BE2C (cell line): ENCODE measurements at regions not wholly inside any gene's neighbourhood (a gene's known extent, or its start where the extent isn't known, plus 50 kb on each side); places are given as distances from the start of the nearest gene placed in this dataset.

Experiments used
- DNase-seq: peaks from one replicate; pipeline ENCODE4 v3.0.0-alpha.2; 2020
- H3K27me3 ChIP-seq: fragments of 250-450 bp; sonication (Bioruptor Pico); 2 replicates; pipeline ENCODE4 v1.5.1; 2020; ENCODE audit warnings: mild to moderate bottlenecking
- H3K36me3 ChIP-seq: fragments of 250-450 bp; sonication (Bioruptor Pico); 2 replicates; pipeline ENCODE4 v1.5.1; 2020; ENCODE audit warnings: mild to moderate bottlenecking
- H3K4me1 ChIP-seq: fragments of 250-450 bp; sonication (Bioruptor Pico); 2 replicates; pipeline ENCODE4 v1.5.1; 2020
- H3K4me3 ChIP-seq: 2 replicates; pipeline ENCODE4 v1.5.1; 2011; ENCODE audit warnings: low read depth, low read length
- H3K9me3 ChIP-seq: fragments of 250-450 bp; sonication (Bioruptor Pico); 2 replicates; pipeline ENCODE4 v1.5.1; 2020
- TF ChIP-seq, protein P1 (sequence below): IDR thresholded peaks from 2 replicates; pipeline ENCODE4 v1.5.1; 2012; ENCODE audit warnings: mild to moderate bottlenecking, low read depth, low read length

DNA sequence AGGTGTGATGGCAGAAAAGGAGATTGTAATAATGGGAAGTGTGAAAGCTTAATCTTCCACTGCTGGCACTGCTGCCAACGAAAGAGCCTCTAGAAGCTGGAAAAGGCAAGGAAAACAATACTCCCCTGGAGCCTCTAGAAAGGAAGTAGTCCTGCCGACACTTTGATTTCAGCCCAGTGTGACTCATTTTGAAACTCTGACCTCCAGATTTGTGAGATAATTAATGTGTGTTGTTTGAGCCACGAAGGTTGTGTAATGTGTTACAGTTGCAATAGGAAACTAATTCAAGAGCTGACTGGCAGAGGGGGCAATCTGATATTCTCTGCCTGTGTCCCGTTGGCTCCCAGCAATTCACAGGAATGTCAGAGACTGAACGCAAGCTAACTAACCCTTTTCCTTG, 219.2 kb upstream of the UBE2E3 start:
- TF ChIP-seq, protein P1, sequence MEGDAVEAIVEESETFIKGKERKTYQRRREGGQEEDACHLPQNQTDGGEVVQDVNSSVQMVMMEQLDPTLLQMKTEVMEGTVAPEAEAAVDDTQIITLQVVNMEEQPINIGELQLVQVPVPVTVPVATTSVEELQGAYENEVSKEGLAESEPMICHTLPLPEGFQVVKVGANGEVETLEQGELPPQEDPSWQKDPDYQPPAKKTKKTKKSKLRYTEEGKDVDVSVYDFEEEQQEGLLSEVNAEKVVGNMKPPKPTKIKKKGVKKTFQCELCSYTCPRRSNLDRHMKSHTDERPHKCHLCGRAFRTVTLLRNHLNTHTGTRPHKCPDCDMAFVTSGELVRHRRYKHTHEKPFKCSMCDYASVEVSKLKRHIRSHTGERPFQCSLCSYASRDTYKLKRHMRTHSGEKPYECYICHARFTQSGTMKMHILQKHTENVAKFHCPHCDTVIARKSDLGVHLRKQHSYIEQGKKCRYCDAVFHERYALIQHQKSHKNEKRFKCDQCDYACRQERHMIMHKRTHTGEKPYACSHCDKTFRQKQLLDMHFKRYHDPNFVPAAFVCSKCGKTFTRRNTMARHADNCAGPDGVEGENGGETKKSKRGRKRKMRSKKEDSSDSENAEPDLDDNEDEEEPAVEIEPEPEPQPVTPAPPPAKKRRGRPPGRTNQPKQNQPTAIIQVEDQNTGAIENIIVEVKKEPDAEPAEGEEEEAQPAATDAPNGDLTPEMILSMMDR: no peak
- Histone ChIP-seq H3K27me3 (no peaks in the 10 kb centered on the region), H3K4me3 (no peak overlapping the region), H3K36me3 (no peaks in the 10 kb centered on the region), H3K9me3 (no peaks in the 10 kb centered on the region), H3K4me1 (no peaks in the 10 kb centered on the region)
- no peak for DNase-seq

DNA sequence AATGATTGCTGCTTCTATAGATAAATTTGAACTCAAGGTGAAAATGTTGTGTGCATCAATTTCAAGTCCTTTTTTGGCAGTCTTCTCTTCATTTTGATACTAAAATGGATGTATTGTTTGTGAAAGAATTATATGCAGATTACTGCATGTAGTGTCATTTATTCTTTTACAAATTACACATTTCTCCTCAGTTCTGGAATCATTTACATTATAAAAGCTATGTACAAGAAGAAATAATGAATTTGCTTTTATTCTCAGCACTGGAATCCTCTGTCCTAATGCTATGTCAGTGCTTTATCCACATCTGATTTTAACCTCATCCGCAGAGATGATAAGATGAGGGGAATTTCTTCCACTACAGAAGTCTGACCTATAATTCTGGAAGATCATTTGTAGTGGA, 220.8 kb upstream of the UBE2E3 start:
- no peaks in the 10 kb centered on the region for H3K9me3 ChIP-seq
- H3K4me3 ChIP-seq: no peak overlapping the region
- DNase-seq: no peak
- TF ChIP-seq, protein P1: no peak
- H3K4me1 ChIP-seq: no peaks in the 10 kb centered on the region
- no peaks in the 10 kb centered on the region for H3K27me3 ChIP-seq
- H3K36me3 ChIP-seq: no peaks in the 10 kb centered on the region

DNA sequence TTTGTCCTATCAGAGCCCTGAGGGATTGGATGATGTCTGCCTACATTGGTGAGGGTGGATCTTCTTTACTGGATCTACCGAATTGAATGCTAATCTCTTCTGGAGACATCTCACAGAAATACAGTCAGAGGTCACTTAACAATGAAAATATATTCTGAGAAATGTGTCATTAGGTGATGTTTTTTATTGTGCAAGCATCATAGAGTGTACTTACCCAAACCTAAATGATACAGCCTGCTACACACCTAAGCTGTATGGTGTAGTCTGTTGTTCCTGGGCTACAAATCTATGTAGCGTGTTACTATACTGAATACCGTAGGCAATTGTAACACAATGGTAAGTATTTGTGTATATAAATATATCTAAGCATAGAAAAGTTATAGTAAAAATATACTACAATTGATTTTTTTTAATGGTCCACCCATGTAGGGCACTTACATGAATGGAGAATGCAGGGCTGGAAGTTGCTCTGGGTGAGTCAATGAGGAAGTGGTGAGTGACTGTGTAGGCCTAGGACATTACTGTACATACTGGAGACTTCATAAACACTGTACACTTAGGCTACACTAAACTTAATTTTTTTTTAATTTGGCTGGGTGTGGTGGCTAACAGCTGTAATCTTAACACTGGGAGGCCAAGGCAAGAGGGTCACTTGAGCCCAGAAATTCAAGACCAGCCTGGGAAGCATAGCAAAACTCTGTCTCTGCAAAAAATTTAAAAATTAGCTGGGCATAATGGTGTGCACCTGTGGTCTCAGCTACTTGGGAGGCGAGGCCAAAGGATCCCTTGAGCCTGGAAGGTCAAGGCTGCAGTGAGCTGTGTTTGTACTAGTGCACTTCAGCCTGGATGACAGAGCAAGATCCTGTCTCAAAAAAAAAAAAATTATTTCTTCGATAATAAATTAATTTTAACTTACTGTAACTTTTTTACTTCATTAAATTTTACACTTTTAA, 226.3 kb upstream of the UBE2E3 start:
- Histone ChIP-seq H3K4me1 (no peaks in the 10 kb centered on the region), H3K36me3 (no peaks in the 10 kb centered on the region), H3K4me3 (no peak overlapping the region), H3K9me3 (no peaks in the 10 kb centered on the region), H3K27me3 (no peaks in the 10 kb centered on the region)
- TF ChIP-seq, protein P1: no peak
- DNase-seq: no peak

DNA sequence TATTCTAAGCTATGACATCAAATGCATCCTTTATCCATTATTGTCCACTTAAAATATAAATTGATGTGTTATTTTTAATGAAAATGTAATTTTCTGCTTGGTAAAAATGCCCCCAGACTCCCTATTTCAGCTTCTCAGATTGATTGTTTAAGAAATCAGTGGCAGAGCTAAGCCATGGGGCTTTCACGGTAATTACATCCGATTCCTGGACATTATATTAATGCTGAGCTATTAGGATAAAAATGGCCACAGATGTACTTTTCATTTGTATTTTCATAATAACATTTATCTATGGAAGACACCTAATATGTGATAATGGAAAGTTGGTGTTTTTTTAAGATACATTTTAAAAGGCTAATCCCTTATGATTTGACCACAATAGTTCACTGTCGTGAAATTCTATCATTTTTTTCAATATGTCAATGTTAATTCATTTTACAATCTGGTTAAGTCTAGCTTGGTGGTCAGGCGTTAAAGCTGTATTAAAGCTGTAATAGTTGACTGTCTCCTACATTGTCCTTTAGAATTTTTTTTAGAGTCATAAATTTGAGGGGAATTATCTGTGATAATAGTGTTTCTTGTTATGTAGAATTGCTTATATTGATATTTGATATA, 229.0 kb upstream of the UBE2E3 start:
- H3K36me3 ChIP-seq: no peaks in the 10 kb centered on the region
- TF ChIP-seq, protein P1: no peak
- H3K27me3 ChIP-seq: no peaks in the 10 kb centered on the region
- H3K4me1 ChIP-seq: no peaks in the 10 kb centered on the region
- H3K4me3 ChIP-seq: no peak overlapping the region
- no peak for DNase-seq
- H3K9me3 ChIP-seq: no peaks in the 10 kb centered on the region

DNA sequence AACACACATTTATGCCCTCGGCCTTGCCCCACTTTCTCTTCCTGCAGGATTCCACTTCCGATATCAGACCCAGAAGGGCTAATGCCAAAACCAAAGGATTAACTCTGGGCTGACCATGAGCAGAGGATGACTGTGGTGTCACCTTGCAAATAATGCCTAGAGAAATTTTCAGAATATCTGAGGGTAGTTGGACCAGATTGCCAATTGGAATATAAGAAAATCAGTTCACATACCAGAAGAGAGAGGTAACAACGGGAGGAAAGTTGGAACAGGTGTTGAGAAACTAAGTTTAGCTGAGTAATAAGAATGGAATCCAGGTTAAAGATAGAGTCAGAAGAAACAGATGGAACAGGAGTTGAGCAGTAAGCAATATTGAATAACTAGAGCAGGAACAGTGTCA, 232.7 kb upstream of the UBE2E3 start:
- TF ChIP-seq, protein P1: no peak
- Histone ChIP-seq H3K4me3 (no peak overlapping the region), H3K36me3 (no peaks in the 10 kb centered on the region), H3K9me3 (no peaks in the 10 kb centered on the region), H3K27me3 (no peaks in the 10 kb centered on the region), H3K4me1 (no peaks in the 10 kb centered on the region)
- DNase-seq: no peak

DNA sequence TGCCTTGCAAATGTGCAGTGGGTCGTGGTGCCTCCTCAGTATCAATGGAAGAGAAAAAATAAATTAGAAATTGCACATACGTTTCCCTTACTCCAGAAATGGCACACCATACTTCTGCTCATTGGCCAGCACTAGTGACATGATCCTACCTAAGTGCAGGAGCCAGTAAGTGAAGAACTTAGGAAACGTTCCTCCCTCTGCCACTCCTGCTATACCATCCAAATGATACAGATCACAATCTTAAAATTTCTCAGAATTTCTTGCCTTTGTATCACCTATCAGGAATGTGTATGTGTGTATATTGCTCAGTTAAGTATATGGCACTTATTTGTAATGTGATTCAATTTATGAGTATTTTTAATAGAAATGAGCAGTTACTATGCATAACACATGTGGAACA, 237.0 kb upstream of the UBE2E3 start:
- TF ChIP-seq, protein P1: no peak
- no peak for DNase-seq
- Histone ChIP-seq H3K36me3 (no peaks in the 10 kb centered on the region), H3K4me1 (no peaks in the 10 kb centered on the region), H3K27me3 (no peaks in the 10 kb centered on the region), H3K4me3 (no peak overlapping the region), H3K9me3 (no peaks in the 10 kb centered on the region)
